ENCODE measurements at regions not wholly inside any gene's neighbourhood (a gene's known extent, or its start where the extent isn't known, plus 50 kb on each side); places are given as distances from the start of the nearest gene placed in this dataset.

- TF ChIP-seq CTCF (IDR thresholded peaks at IDR 0.05) (no peak), POLR2A (IDR thresholded peaks at IDR 0.05) (no peak)
Measured at GRCh38 chr18:56433919-56434318, 204.5 kb downstream of the TXNL1 start.
